ENCODE measurements at regions not wholly inside any gene's neighbourhood (a gene's known extent, or its start where the extent isn't known, plus 50 kb on each side); places are given as distances from the start of the nearest gene placed in this dataset.

- ATAC-seq (replicated peaks in 6 of 8): peak in 5 of 8 experiments; percentile 60 to 81 (median 67)
- WGBS, 10 experiments: 13 to 83% (median 71%) methylated on average over 1 to 2 of the region's 2 CpGs
- Histone ChIP-seq H3K4me3 (no peak overlapping the region), H3K4me1 (replicated peaks in 1 of 2) (peaks cover 13 to 34% of the 10 kb centered on the region in 2 donors), H3K27ac (no peak overlapping the region)
- in situ Hi-C loops (cut with MboI; ENCODE audit: low pct_unique_long_range_greater_than_20kb in 2 of 9, low sequenced_read_pairs in 9 of 9, unreplicated experiment in 9 of 9): no loop called here
These were observed 917.5 kb downstream of the SQOR start for GRCh38 chr15:46552316-46552715.

GRCh38 chr15:46555547-46555946, 920.7 kb downstream of the SQOR start:
- Histone ChIP-seq H3K27ac (no peak overlapping the region), H3K4me1 (replicated peaks in 1 of 2) (peaks cover 18 to 39% of the 10 kb centered on the region in 2 donors), H3K4me3 (no peak overlapping the region)
- ATAC-seq (replicated peaks in 6 of 8): no peak
- in situ Hi-C loops (cut with MboI; ENCODE audit: low pct_unique_long_range_greater_than_20kb in 2 of 9, low sequenced_read_pairs in 9 of 9, unreplicated experiment in 9 of 9): no loop called here
- 17 to 89% (median 50%) methylated on average over 1 to 2 of the region's 2 CpGs; no CpG with 5 or more reads in 1 of the 10 experiments for WGBS, 10 experiments

GRCh38 chr15:46556010-46556409, 921.2 kb downstream of the SQOR start:
- WGBS, 10 experiments: 0 to 100% (median 83%) methylated on average over 1 of the region's 1 CpG; no CpG with 5 or more reads in 3 of the 10 experiments
- in situ Hi-C loops (cut with MboI; ENCODE audit: low pct_unique_long_range_greater_than_20kb in 2 of 9, low sequenced_read_pairs in 9 of 9, unreplicated experiment in 9 of 9): no loop called here
- Histone ChIP-seq H3K4me1 (replicated peaks in 1 of 2) (peaks cover 18 to 39% of the 10 kb centered on the region in 2 donors), H3K27ac (peak overlapping the region in 1 of 2 donors; percentile 66), H3K4me3 (no peak overlapping the region)
- ATAC-seq (replicated peaks in 6 of 8): peak in 5 of 8 experiments; percentile 15 to 71 (median 59)

GRCh38 chr15:46556559-46557379, 921.9 kb downstream of the SQOR start:
- Histone ChIP-seq H3K4me1 (replicated peaks in 1 of 2) (peaks cover 18 to 39% of the 10 kb centered on the region in 2 donors), H3K27ac (peak overlapping the region in 1 of 2 donors; percentile 66), H3K4me3 (no peak overlapping the region)
- in situ Hi-C loops (cut with MboI; ENCODE audit: low pct_unique_long_range_greater_than_20kb in 2 of 9, low sequenced_read_pairs in 9 of 9, unreplicated experiment in 9 of 9): no loop called here
- ATAC-seq (replicated peaks in 6 of 8): peak in 5 of 8 experiments; percentile 73 to 81 (median 75)
- 6 to 62% (median 43%) methylated on average over 1 to 5 of the region's 5 CpGs; no CpG with 5 or more reads in 1 of the 10 experiments for WGBS, 10 experiments

- in situ Hi-C loops (cut with MboI; ENCODE audit: low pct_unique_long_range_greater_than_20kb in 2 of 9, low sequenced_read_pairs in 9 of 9, unreplicated experiment in 9 of 9): no loop called here
- WGBS, 10 experiments: 0 to 100% (median 69%) methylated on average over 1 to 3 of the region's 3 CpGs; no CpG with 5 or more reads in 3 of the 10 experiments
- Histone ChIP-seq H3K4me3 (no peak overlapping the region), H3K4me1 (replicated peaks in 1 of 2) (peaks cover 2 to 3% of the 10 kb centered on the region in 2 donors), H3K27ac (no peak overlapping the region)
- no peak for ATAC-seq (replicated peaks in 6 of 8)
These were observed 933.1 kb downstream of the SQOR start for GRCh38 chr15:46567968-46568367.

GRCh38 chr15:46569781-46570180, 935.0 kb downstream of the SQOR start:
- in situ Hi-C loops (cut with MboI; ENCODE audit: low pct_unique_long_range_greater_than_20kb in 2 of 9, low sequenced_read_pairs in 9 of 9, unreplicated experiment in 9 of 9): no loop called here
- H3K4me3 ChIP-seq: no peak overlapping the region
- peaks cover 9 to 14% of the 10 kb centered on the region in 2 donors for H3K4me1 ChIP-seq (replicated peaks in 1 of 2)
- 0 to 67% (median 50%) methylated on average over 1 of the region's 1 CpG; no CpG with 5 or more reads in 3 of the 10 experiments for WGBS, 10 experiments
- no peak overlapping the region for H3K27ac ChIP-seq
- ATAC-seq (replicated peaks in 6 of 8): no peak

- 0 to 100% (median 13%) methylated on average over 1 of the region's 1 CpG; no CpG with 5 or more reads in 3 of the 10 experiments for WGBS, 10 experiments
- peak in 2 of 8 experiments; percentile 31 to 49 for ATAC-seq (replicated peaks in 6 of 8)
- in situ Hi-C loops (cut with MboI; ENCODE audit: low pct_unique_long_range_greater_than_20kb in 2 of 9, low sequenced_read_pairs in 9 of 9, unreplicated experiment in 9 of 9): no loop called here
- Histone ChIP-seq H3K27ac (no peak overlapping the region), H3K4me3 (no peak overlapping the region), H3K4me1 (replicated peaks in 1 of 2) (peaks cover 9 to 15% of the 10 kb centered on the region in 2 donors)
These were observed 942.0 kb downstream of the SQOR start for GRCh38 chr15:46576646-46577395.

GRCh38 chr15:46577767-46578166, 942.9 kb downstream of the SQOR start:
- no peak overlapping the region for H3K27ac ChIP-seq
- in situ Hi-C loops (cut with MboI; ENCODE audit: low pct_unique_long_range_greater_than_20kb in 2 of 9, low sequenced_read_pairs in 9 of 9, unreplicated experiment in 9 of 9): no loop called here
- ATAC-seq (replicated peaks in 6 of 8): no peak
- WGBS, 10 experiments: 0 to 80% (median 45%) methylated on average over 1 to 2 of the region's 2 CpGs; no CpG with 5 or more reads in 1 of the 10 experiments
- no peak overlapping the region for H3K4me3 ChIP-seq
- H3K4me1 ChIP-seq (replicated peaks in 1 of 2): peaks cover 8 to 14% of the 10 kb centered on the region in 2 donors

GRCh38 chr15:46580487-46580886, 945.7 kb downstream of the SQOR start:
- ATAC-seq (replicated peaks in 6 of 8): no peak
- WGBS, 10 experiments: 0 to 50% (median 25%) methylated on average over 1 to 2 of the region's 2 CpGs; no CpG with 5 or more reads in 2 of the 10 experiments
- no peak overlapping the region for H3K4me3 ChIP-seq
- in situ Hi-C loops (cut with MboI; ENCODE audit: low pct_unique_long_range_greater_than_20kb in 2 of 9, low sequenced_read_pairs in 9 of 9, unreplicated experiment in 9 of 9): no loop called here
- H3K4me1 ChIP-seq (replicated peaks in 1 of 2): no peaks in the 10 kb centered on the region
- H3K27ac ChIP-seq: no peak overlapping the region

GRCh38 chr15:46580924-46581323, 946.1 kb downstream of the SQOR start:
- H3K4me3 ChIP-seq: no peak overlapping the region
- H3K27ac ChIP-seq: no peak overlapping the region
- ATAC-seq (replicated peaks in 6 of 8): peak in 4 of 8 experiments; percentile 25 to 65 (median 50)
- 7 to 100% (median 86%) methylated on average over 1 to 2 of the region's 2 CpGs; no CpG with 5 or more reads in 2 of the 10 experiments for WGBS, 10 experiments
- H3K4me1 ChIP-seq (replicated peaks in 1 of 2): no peaks in the 10 kb centered on the region
- in situ Hi-C loops (cut with MboI; ENCODE audit: low pct_unique_long_range_greater_than_20kb in 2 of 9, low sequenced_read_pairs in 9 of 9, unreplicated experiment in 9 of 9): no loop called here

GRCh38 chr15:46589088-46589487, 954.3 kb downstream of the SQOR start:
- in situ Hi-C loops (cut with MboI; ENCODE audit: low pct_unique_long_range_greater_than_20kb in 2 of 9, low sequenced_read_pairs in 9 of 9, unreplicated experiment in 9 of 9): no loop called here
- 0 to 100% (median 82%) methylated on average over 1 to 4 of the region's 4 CpGs; no CpG with 5 or more reads in 3 of the 10 experiments for WGBS, 10 experiments

GRCh38 chr15:46591462-46591861, 956.6 kb downstream of the SQOR start:
- Histone ChIP-seq H3K27ac (no peak overlapping the region), H3K4me3 (no peak overlapping the region), H3K4me1 (replicated peaks in 1 of 2) (peaks cover 0 to 3% of the 10 kb centered on the region in 2 donors)
- 0 to 78% (median 47%) methylated on average over 3 to 4 of the region's 4 CpGs; no CpG with 5 or more reads in 2 of the 10 experiments for WGBS, 10 experiments
- in situ Hi-C loops (cut with MboI; ENCODE audit: low pct_unique_long_range_greater_than_20kb in 2 of 9, low sequenced_read_pairs in 9 of 9, unreplicated experiment in 9 of 9): no loop called here
- peak in 3 of 8 experiments; percentile 15 to 55 (median 35) for ATAC-seq (replicated peaks in 6 of 8)

More at GRCh38 chr15:46589088-46589487, 954.3 kb downstream of the SQOR start:
- Histone ChIP-seq H3K4me3 (no peak overlapping the region), H3K27ac (no peak overlapping the region), H3K4me1 (replicated peaks in 1 of 2) (peaks cover 0 to 3% of the 10 kb centered on the region in 2 donors)
- no peak for ATAC-seq (replicated peaks in 6 of 8)

GRCh38 chr15:46595016-46595415, 960.2 kb downstream of the SQOR start:
- no peak for ATAC-seq (replicated peaks in 6 of 8)
- Histone ChIP-seq H3K4me1 (replicated peaks in 1 of 2) (peaks cover 0 to 5% of the 10 kb centered on the region in 2 donors), H3K4me3 (no peak overlapping the region), H3K27ac (no peak overlapping the region)
- in situ Hi-C loops (cut with MboI; ENCODE audit: low pct_unique_long_range_greater_than_20kb in 2 of 9, low sequenced_read_pairs in 9 of 9, unreplicated experiment in 9 of 9): no loop called here
- WGBS, 10 experiments: 0 to 100% (median 80%) methylated on average over 1 to 3 of the region's 3 CpGs

All from motor neuron (in vitro differentiated cells).